ENCODE measurements at regions not wholly inside any gene's neighbourhood (a gene's known extent, or its start where the extent isn't known, plus 50 kb on each side); places are given as distances from the start of the nearest gene placed in this dataset.

GRCh38 chr2:224310943-224311625 lies 90.8 kb downstream of the FAM124B start:
- Mint-ChIP-seq H3K4me3 (ENCODE audit: unreplicated experiment) (no peak overlapping the region), H3K9me3 (ENCODE audit: low read depth) (peaks cover 4% of the 10 kb centered on the region), H3K27ac (ENCODE audit: unreplicated experiment) (no peak overlapping the region), H3K4me1 (ENCODE audit: low read depth) (no peaks in the 10 kb centered on the region), H3K27me3 (ENCODE audit: low read depth) (peaks cover 3% of the 10 kb centered on the region), H3K36me3 (ENCODE audit: low read depth) (no peaks in the 10 kb centered on the region)
- TF ChIP-seq CTCF (IDR thresholded peaks at IDR 0.05): no peak
- DNase-seq (ENCODE audit: low spot score): no peak

GRCh38 chr2:224309176-224309575 lies 92.7 kb downstream of the FAM124B start:
- no peaks in the 10 kb centered on the region for H3K9me3 Mint-ChIP-seq (ENCODE audit: low read depth)
- no peak for TF ChIP-seq CTCF (IDR thresholded peaks at IDR 0.05)
- no peak for DNase-seq (ENCODE audit: low spot score)
- H3K27me3 Mint-ChIP-seq (ENCODE audit: low read depth): peaks cover 3% of the 10 kb centered on the region
- no peak overlapping the region for H3K4me3 Mint-ChIP-seq (ENCODE audit: unreplicated experiment)
- no peak overlapping the region for H3K27ac Mint-ChIP-seq (ENCODE audit: unreplicated experiment)
- H3K36me3 Mint-ChIP-seq (ENCODE audit: low read depth): no peaks in the 10 kb centered on the region
- H3K4me1 Mint-ChIP-seq (ENCODE audit: low read depth): no peaks in the 10 kb centered on the region

- Mint-ChIP-seq H3K4me1 (ENCODE audit: low read depth) (no peaks in the 10 kb centered on the region), H3K4me3 (ENCODE audit: unreplicated experiment) (no peak overlapping the region), H3K9me3 (ENCODE audit: low read depth) (no peaks in the 10 kb centered on the region), H3K27me3 (ENCODE audit: low read depth) (peaks cover 3% of the 10 kb centered on the region), H3K36me3 (ENCODE audit: low read depth) (no peaks in the 10 kb centered on the region), H3K27ac (ENCODE audit: unreplicated experiment) (no peak overlapping the region)
- no peak for DNase-seq (ENCODE audit: low spot score)
- TF ChIP-seq CTCF (IDR thresholded peaks at IDR 0.05): no peak
Observed at GRCh38 chr2:224308272-224308911, 93.5 kb downstream of the FAM124B start.

- TF ChIP-seq CTCF (IDR thresholded peaks at IDR 0.05): no peak
- Mint-ChIP-seq H3K4me3 (ENCODE audit: unreplicated experiment) (no peak overlapping the region), H3K27me3 (ENCODE audit: low read depth) (peaks cover 3% of the 10 kb centered on the region), H3K9me3 (ENCODE audit: low read depth) (no peaks in the 10 kb centered on the region), H3K4me1 (ENCODE audit: low read depth) (no peaks in the 10 kb centered on the region), H3K36me3 (ENCODE audit: low read depth) (no peaks in the 10 kb centered on the region), H3K27ac (ENCODE audit: unreplicated experiment) (no peak overlapping the region)
- no peak for DNase-seq (ENCODE audit: low spot score)
Observed at GRCh38 chr2:224302952-224303351, 99.0 kb downstream of the FAM124B start.

GRCh38 chr2:224293976-224294375 lies 107.9 kb downstream of the FAM124B start:
- Mint-ChIP-seq H3K9me3 (ENCODE audit: low read depth) (peaks cover 2% of the 10 kb centered on the region), H3K27ac (ENCODE audit: unreplicated experiment) (no peak overlapping the region), H3K36me3 (ENCODE audit: low read depth) (no peaks in the 10 kb centered on the region), H3K27me3 (ENCODE audit: low read depth) (peaks cover 8% of the 10 kb centered on the region), H3K4me1 (ENCODE audit: low read depth) (no peaks in the 10 kb centered on the region), H3K4me3 (ENCODE audit: unreplicated experiment) (no peak overlapping the region)
- DNase-seq (ENCODE audit: low spot score): no peak
- TF ChIP-seq CTCF (IDR thresholded peaks at IDR 0.05): no peak
